AG09309 (cell line): ENCODE measurements at regions not wholly inside any gene's neighbourhood (a gene's known extent, or its start where the extent isn't known, plus 50 kb on each side); places are given as distances from the start of the nearest gene placed in this dataset.

Experiments used
- DNase-seq: peaks from one replicate; pipeline ENCODE4 v3.0.0-alpha.2; 2010; ENCODE audit warnings: low read depth
- H3K4me3 ChIP-seq: 2 replicates; pipeline ENCODE4 v1.5.1; 2011; ENCODE audit warnings: mild to moderate bottlenecking, low read depth, low read length, moderate library complexity; ENCODE audit not compliant: control insufficient read depth
- TF ChIP-seq, protein P1 (sequence below): IDR thresholded peaks from 2 replicates; pipeline ENCODE4 v1.5.1; 2011; ENCODE audit warnings: mild to moderate bottlenecking, low read depth, low read length, inconsistent platforms; ENCODE audit not compliant: insufficient read depth, control insufficient read depth; ENCODE audit errors: missing control alignments

DNA sequence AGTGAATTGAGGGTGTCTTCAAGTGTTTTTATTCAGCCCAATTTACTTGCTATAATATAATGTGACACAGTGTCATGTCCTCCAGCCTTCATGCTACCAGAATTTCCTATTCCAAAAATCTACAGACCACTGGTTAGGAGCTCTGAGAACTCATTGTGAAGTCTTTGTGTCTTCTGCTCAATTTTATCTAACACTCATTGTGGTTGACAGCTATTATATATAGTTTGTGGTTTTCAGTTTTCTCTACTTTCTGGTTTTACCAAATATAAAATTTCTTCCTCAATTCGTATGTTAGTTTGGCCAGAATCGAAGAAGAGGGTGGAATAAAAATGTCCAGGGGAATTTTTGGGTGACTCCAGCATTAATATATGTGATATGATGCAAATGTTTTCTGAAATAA lies 509.3 kb upstream of the NUDT12 start:
- TF ChIP-seq, protein P1, sequence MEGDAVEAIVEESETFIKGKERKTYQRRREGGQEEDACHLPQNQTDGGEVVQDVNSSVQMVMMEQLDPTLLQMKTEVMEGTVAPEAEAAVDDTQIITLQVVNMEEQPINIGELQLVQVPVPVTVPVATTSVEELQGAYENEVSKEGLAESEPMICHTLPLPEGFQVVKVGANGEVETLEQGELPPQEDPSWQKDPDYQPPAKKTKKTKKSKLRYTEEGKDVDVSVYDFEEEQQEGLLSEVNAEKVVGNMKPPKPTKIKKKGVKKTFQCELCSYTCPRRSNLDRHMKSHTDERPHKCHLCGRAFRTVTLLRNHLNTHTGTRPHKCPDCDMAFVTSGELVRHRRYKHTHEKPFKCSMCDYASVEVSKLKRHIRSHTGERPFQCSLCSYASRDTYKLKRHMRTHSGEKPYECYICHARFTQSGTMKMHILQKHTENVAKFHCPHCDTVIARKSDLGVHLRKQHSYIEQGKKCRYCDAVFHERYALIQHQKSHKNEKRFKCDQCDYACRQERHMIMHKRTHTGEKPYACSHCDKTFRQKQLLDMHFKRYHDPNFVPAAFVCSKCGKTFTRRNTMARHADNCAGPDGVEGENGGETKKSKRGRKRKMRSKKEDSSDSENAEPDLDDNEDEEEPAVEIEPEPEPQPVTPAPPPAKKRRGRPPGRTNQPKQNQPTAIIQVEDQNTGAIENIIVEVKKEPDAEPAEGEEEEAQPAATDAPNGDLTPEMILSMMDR = no peak
- DNase-seq = no peak

DNA sequence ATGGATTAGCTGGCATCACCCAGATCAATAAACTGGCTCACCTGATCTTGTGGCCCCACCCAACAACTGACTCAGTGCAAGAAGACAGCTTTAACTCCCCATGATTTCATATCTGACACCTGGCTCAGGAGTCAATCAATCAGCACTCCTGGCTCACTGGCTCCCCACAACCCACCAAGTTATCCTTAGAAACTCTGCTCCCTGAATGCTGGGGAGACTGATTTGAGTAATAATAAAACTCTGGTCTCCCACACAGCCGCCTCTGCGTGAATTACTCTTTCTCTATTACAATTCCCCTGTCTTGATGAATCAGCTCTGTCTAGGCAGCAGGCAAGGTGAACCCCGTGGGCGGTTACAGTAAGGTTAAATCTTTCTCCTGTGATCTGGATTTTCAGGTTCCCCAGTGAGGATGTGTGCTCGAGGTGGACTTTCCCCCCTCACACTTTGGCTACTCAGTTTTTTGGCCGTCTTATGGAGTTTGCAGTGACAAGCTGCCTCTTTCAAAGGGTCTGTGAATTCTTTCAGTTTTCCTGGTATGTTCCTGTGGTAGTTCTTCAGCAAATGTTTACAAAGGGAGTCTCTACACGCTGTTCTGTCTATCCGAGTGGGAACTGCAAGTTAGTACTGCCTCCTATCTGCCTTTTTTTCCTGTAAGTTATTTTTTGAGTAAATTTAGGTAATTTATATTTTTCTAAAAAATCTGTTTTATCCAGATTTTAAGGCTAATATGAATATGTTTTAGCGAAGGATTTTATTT lies 500.2 kb upstream of the NUDT12 start:
- no peak for DNase-seq
- H3K4me3 ChIP-seq = no peak overlapping the region
- TF ChIP-seq, protein P1 = no peak

More for the DNA sequence above, 509.3 kb upstream of the NUDT12 start:
- no peak overlapping the region for H3K4me3 ChIP-seq

DNA sequence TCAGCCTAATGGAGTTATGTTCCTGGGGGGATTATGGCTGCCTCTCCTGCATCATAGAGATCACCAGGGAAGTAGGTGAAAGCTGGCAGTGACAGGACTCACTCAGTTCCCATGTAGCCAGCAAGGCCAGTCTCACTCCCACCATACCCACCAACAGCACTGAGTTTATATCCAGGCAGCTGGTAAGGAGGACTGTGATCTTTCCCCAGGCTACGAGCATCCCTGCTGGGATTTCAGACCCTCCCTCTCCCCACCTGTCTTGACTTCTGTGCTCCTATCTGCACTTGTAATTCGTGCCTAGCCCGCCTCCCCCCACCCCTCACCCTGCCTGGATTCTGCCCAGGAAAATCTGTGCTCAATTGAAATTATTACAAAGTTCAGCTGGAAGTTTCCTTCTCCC lies 499.1 kb upstream of the NUDT12 start:
- no peak overlapping the region for H3K4me3 ChIP-seq
- TF ChIP-seq, protein P1 = no peak
- no peak for DNase-seq

DNA sequence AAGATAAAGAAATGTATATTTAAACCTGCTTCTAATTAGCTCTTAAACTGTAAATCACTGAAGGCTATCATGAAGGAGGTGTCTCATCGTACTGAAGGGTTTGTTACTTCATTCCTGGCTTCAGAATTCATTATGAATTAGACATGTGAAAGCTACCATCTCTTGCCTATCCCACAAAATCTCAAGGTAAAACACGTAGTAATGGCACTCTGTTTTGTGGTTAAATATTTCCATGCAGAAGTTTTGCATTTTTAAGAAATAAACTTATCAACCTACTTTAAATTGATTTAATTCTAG lies 490.7 kb upstream of the NUDT12 start:
- TF ChIP-seq, protein P1 = no peak
- DNase-seq = no peak
- no peak overlapping the region for H3K4me3 ChIP-seq

DNA sequence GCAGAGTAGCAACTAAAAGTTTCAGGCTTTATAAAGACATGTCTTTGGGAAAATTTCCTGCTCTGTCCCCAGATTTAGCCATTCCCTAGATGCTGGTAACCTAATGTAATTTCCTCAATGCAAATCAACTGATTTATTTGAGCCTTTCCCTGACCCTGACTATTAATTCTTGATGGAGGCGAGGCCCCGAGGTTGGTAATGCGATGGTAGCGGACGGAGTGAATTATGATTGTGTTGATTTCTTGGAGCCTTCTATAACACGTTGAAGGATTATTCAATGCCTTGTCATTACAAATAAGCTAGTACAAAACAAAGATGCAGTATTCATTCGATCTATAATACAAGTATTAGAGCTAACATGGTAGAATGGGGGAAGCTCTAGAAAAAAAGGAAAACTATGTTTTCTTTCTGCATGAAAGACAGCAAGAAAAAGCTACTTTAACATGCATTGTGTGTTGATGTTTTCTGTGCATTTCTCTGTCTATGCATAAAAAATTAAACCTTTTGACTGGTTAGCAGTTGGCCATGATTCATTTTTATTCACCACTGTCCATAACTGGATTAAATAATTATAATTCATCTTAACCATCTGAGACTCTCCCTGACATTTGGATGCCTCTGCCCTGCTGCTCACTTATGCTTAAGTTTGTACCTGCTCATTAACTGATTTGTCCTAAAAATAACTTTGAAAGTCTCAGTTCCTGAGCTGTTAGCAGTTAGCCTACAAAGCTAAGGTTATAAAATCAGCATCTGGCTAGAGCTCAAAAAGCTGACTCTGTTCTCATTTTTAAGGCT lies 490.2 kb upstream of the NUDT12 start:
- no peak for DNase-seq
- TF ChIP-seq, protein P1 = no peak
- H3K4me3 ChIP-seq = no peak overlapping the region

DNA sequence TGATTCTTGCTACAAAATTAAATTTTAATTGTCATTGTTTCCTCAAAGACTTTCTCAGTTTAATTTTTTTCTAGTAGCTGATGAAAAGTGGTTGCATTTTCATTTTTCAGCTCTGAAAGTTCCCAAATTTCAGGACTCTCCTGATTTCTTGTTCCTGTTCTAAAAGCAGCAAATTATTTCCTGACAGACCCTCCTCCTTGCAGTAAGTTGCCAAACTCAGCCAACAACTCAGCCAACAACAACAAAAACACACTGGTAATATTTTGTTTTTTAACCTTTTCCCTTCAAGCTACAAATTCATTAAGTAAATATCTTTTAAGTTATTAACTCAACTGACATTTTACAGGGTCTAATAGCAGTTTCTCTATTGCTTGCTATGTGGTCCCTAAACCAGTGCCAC lies 487.8 kb upstream of the NUDT12 start:
- H3K4me3 ChIP-seq = no peak overlapping the region
- no peak for DNase-seq
- TF ChIP-seq, protein P1 = no peak
